ENCODE measurements at regions not wholly inside any gene's neighbourhood (a gene's known extent, or its start where the extent isn't known, plus 50 kb on each side); places are given as distances from the start of the nearest gene placed in this dataset.

- no peaks in the 10 kb centered on the region for H3K9me3 ChIP-seq (replicated peaks; ENCODE audit: control insufficient read depth, insufficient read depth, low read depth, low read length)
- 2% methylated on average over 2 of the region's 2 CpGs for WGBS (ENCODE audit: insufficient coverage, low coverage, missing lambda C conversion rate)
- H3K79me2 ChIP-seq (ENCODE audit: control insufficient read depth, insufficient read depth, low read length), result no peaks in the 10 kb centered on the region
- H3K9me1 ChIP-seq (ENCODE audit: control insufficient read depth, insufficient read depth, low read length), result no peaks in the 10 kb centered on the region
- no peak for DNase-seq (ENCODE audit: extremely low read depth in 1 of 4, low spot score in 3 of 4)
- no peaks in the 10 kb centered on the region for H4K20me1 ChIP-seq (replicated peaks; ENCODE audit: control insufficient read depth, insufficient read depth, low read length)
- no peak overlapping the region for H3K27ac ChIP-seq (ENCODE audit: extremely low read depth, low read depth, low read length)
- no peaks in the 10 kb centered on the region for H3K27me3 ChIP-seq (ENCODE audit: control insufficient read depth in 2 of 2, insufficient read depth in 2 of 2, low read length in 2 of 2)
- no peak for TF ChIP-seq TFE3 (CRISPR knock-in tag; IDR thresholded peaks at IDR 0.05)
- no peak for TF ChIP-seq WHSC1 (IDR thresholded peaks at IDR 0.05; ENCODE audit: low read length)
- no peak for TF ChIP-seq STAG1 (CRISPR knock-in tag; IDR thresholded peaks at IDR 0.05; ENCODE audit: borderline replicate concordance)
- TF ChIP-seq PML (IDR thresholded peaks at IDR 0.05; ENCODE audit: low read length), result no peak
- no peak for TF ChIP-seq SP2 (IDR thresholded peaks at IDR 0.05; ENCODE audit: extremely low read depth, low read depth, low read length, poor library complexity, severe bottlenecking)
- no peak for TF ChIP-seq HSF4 (CRISPR knock-in tag; IDR thresholded peaks at IDR 0.05; ENCODE audit: borderline replicate concordance)
- no peak for ATAC-seq
- FAIRE-seq, result no peak
- BruUV-seq (replicated peaks), result no TSS peak
- H3K9ac ChIP-seq (ENCODE audit: insufficient read depth in 1 of 2, low read depth in 2 of 2, low read length in 2 of 2), result no peak overlapping the region
- no peak overlapping the region for H3K4me2 ChIP-seq (ENCODE audit: insufficient read depth, low read length)
- no peaks in the 10 kb centered on the region for H3K36me3 ChIP-seq (ENCODE audit: control insufficient read depth, insufficient read depth, low read length)
- CTCF ChIA-PET (ENCODE audit: low intra/inter-chr PET ratio), result no interaction called here
- H3K4me3 ChIP-seq, result no peak overlapping the region
- H3K4me1 ChIP-seq (replicated peaks in 1 of 2; ENCODE audit: control insufficient read depth in 2 of 2, insufficient read depth in 2 of 2, low read length in 2 of 2), result no peaks in the 10 kb centered on the region
- no peak overlapping the region for H2AFZ ChIP-seq (ENCODE audit: low read depth, low read length)
- POLR2A ChIA-PET, result no interaction called here
- in situ Hi-C loops (cut with MboI), result no loop called here
- intact Hi-C loops (cut with micrococcal nuclease), result no loop called here
Observed at GRCh38 chr1:170221495-170221894, 75.7 kb downstream of the NTMT2 start.
